Ishikawa (cell line): ENCODE measurements at regions not wholly inside any gene's neighbourhood (a gene's known extent, or its start where the extent isn't known, plus 50 kb on each side); places are given as distances from the start of the nearest gene placed in this dataset.

Experiments
- CEBPB ChIP-seq: IDR thresholded peaks from 2 replicates; pipeline ENCODE4 v1.6.1; 2012
- CREB1 ChIP-seq: IDR thresholded peaks from 2 replicates; pipeline ENCODE4 v1.6.1; 2012; ENCODE audit warnings: low read depth
- EGR1 ChIP-seq: IDR thresholded peaks from 2 replicates; pipeline ENCODE4 v1.6.1; 2012
- EP300 ChIP-seq: IDR thresholded peaks from 2 replicates; pipeline ENCODE4 v1.6.1; 2012; ENCODE audit warnings: borderline replicate concordance
- NFIC ChIP-seq: IDR thresholded peaks from 2 replicates; pipeline ENCODE4 v1.6.1; 2012
- TAF1 ChIP-seq: IDR thresholded peaks from 2 replicates; pipeline ENCODE4 v1.6.1; 2012; ENCODE audit warnings: low read depth, mild to moderate bottlenecking
- TEAD4 ChIP-seq: IDR thresholded peaks from 2 replicates; pipeline ENCODE4 v1.6.1; 2012
- TF ChIP-seq, protein P1 (sequence below): IDR thresholded peaks from 2 replicates; pipeline ENCODE4 v1.6.1; 2012

DNA sequence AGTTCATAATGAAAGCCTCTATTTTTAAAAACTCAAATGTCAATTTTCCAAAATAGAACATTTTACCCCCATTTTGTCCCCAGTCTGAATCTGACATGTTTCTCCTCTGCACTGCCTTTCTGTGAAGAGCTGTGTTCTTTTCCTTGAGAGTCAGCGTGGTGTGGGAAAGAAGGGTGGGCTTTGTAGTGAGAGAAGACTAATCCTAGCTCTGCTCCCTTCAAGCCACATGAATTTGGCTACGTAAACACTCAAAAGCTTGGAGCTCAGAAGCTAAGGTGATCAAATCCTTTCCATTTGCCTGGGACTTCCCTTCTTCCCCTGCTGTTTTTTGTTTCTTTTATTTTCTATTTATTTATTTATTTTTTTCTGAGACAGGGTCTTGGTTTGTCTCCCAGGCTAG is 598.5 kb downstream of the TLR4 start:
- no peak for TF ChIP-seq CEBPB
- no peak for TF ChIP-seq EGR1
- TF ChIP-seq NFIC: no peak
- TF ChIP-seq, protein P1, sequence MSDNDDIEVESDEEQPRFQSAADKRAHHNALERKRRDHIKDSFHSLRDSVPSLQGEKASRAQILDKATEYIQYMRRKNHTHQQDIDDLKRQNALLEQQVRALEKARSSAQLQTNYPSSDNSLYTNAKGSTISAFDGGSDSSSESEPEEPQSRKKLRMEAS: no peak
- no peak for TF ChIP-seq TEAD4
- no peak for TF ChIP-seq TAF1
- TF ChIP-seq CREB1: no peak
- no peak for TF ChIP-seq EP300
